Body of pancreas (tissue), 4 donors: ENCODE measurements at regions not wholly inside any gene's neighbourhood (a gene's known extent, or its start where the extent isn't known, plus 50 kb on each side); places are given as distances from the start of the nearest gene placed in this dataset.

Source experiments
- ATAC-seq: fragments of 150-250 bp; one replicate; pipeline ENCODE4 v1.9.1; 2016
- DNase-seq, 4 donors: peaks; one replicate each; pipeline ENCODE4 v3.0.0-alpha.2; 2019
- H3K27ac ChIP-seq, 4 donors: fragments of 200-600 bp; sonication (generic); 1 replicate in 3 of 4; 2 replicates in 1 of 4; pipeline versions ENCODE4 v1.5.1 to v1.6.1; 2016 to 2019; ENCODE audit warnings: mild to moderate bottlenecking in 1 of 4, mixed read lengths in 1 of 4, moderate library complexity in 1 of 4
- H3K27me3 ChIP-seq, 2 donors: fragments of 200-600 bp; sonication (generic); one replicate each; pipeline ENCODE4 v1.6.0; 2016; ENCODE audit warnings: mild to moderate bottlenecking in 1 of 2
- H3K36me3 ChIP-seq, 2 donors: fragments of 200-600 bp; sonication (generic); replicated peaks in 1 of 2; 2 replicates each; pipeline ENCODE4 v1.5.1; 2016; ENCODE audit warnings: low read depth in 2 of 2; ENCODE audit not compliant: insufficient read depth in 1 of 2
- H3K4me1 ChIP-seq: fragments of 200-600 bp; sonication (generic); one replicate; pipeline ENCODE4 v1.6.0; 2016
- H3K4me3 ChIP-seq, 2 donors: fragments of 200-600 bp; sonication (generic); 1 replicate in 1 of 2; 2 replicates in 1 of 2; pipeline ENCODE4 v1.5.1; 2016 to 2019
- H3K9me3 ChIP-seq, 3 donors: fragments of 200-600 bp; sonication (generic); 1 replicate in 2 of 3; 2 replicates in 1 of 3; pipeline ENCODE4 v1.5.1; 2016
- CTCF ChIP-seq, 7 experiments: fragments of 450-650 bp in 4 of 7; fragments of 200-600 bp in 3 of 7; sonication (generic) in 3 of 7; IDR thresholded peaks; one replicate each; pipeline ENCODE4 v1.5.1; 2016 to 2019; ENCODE audit warnings: antibody characterized with exemption in 7 of 7
- POLR2A ChIP-seq, 3 donors: fragments of 450-650 bp; IDR thresholded peaks; one replicate each; pipeline ENCODE4 v1.6.1; 2016; ENCODE audit warnings: antibody characterized with exemption in 3 of 3, mild to moderate bottlenecking in 2 of 3
- WGBS, 2 donors: methylation state at CpG; one replicate each; pipeline ENCODE4 v1.1.5; 2017; 5-methylcytosine and 5-hydroxymethylcytosine counted together
- intact Hi-C: fragments of 100-400 bp; cut with DNase I; formaldehyde crosslinking; loops from one replicate; pipeline ENCODE4 v1.15.1; 2023

- H3K4me3 ChIP-seq, result no peak overlapping the region
- H3K27ac ChIP-seq, result no peak overlapping the region
- DNase-seq (no peak), ATAC-seq (no peak)
- 55 to 75% methylated on average over 5 of the region's 5 CpGs for WGBS, 2 donors
- TF ChIP-seq CTCF (IDR thresholded peaks at IDR 0.05), result no peak
- TF ChIP-seq POLR2A (IDR thresholded peaks at IDR 0.05), result no peak
- H3K27me3 ChIP-seq, result no peaks in the 10 kb centered on the region
- no peaks in the 10 kb centered on the region for H3K4me1 ChIP-seq
- intact Hi-C loops, result no loop called here
- no peaks in the 10 kb centered on the region for H3K36me3 ChIP-seq
- no peaks in the 10 kb centered on the region for H3K9me3 ChIP-seq
These were observed 78.1 kb upstream of the MPHOSPH6 start for GRCh38 chr16:82248012-82248656.

GRCh38 chr16:82242201-82242600 lies 72.2 kb upstream of the MPHOSPH6 start:
- no peaks in the 10 kb centered on the region for H3K4me1 ChIP-seq
- no peaks in the 10 kb centered on the region for H3K9me3 ChIP-seq
- ATAC-seq, result no peak
- H3K27me3 ChIP-seq, result no peaks in the 10 kb centered on the region
- H3K27ac ChIP-seq, result no peak overlapping the region
- 76 to 86% methylated on average over 9 of the region's 9 CpGs for WGBS, 2 donors
- H3K4me3 ChIP-seq, result no peak overlapping the region
- H3K36me3 ChIP-seq, result no peaks in the 10 kb centered on the region
- no peak for DNase-seq
- intact Hi-C loops, result no loop called here
- no peak for TF ChIP-seq POLR2A (IDR thresholded peaks at IDR 0.05)
- no peak for TF ChIP-seq CTCF (IDR thresholded peaks at IDR 0.05)

DNA sequence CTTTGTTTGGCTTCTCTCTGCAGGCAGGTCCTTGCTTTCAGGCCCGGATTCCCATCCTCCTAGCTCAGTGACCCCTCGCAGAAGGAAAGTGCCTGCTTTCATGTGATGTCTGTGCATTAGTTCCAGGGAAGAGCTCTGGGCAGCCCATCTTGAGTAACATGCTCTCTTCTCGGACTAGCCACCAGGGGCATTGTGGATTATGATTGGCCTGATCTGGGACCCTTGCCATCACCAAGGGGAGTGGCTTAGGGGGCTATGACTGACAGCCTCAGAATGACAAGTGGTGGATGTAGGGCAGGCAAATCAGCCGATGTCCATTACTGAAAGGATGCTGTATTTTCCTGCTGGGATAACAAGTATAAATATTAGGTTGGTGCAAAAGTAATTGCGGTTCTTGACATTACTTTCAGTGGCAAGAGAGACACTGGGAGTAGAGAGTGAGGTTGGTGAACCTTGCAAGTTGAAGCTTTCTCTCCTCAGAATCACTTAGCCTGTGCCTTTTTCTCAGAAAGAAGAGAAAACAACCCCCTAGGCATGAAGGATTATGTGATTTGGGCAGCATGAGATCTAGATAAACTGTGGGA lies 71.5 kb upstream of the MPHOSPH6 start:
- ATAC-seq, result no peak

DNA sequence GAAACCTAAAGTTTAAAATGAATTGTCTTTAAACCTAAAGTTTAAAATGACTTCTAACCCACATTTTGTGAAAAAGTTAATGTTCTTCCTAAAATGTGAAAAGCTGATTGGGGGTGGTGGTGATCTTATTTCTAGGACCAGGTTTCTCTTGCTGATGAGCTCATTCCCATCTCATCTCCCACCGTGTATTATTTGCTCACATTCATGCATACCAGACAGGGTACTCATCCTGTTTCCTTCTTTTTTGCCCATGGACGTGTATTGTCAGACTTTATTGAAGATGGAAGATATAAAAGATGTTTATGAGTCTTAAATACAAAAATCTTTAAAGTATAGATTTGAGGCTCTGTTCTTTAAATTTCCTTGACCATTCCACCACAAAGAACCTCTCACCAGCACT lies 70.1 kb upstream of the MPHOSPH6 start:
- DNase-seq (no peak), ATAC-seq (no peak)
- intact Hi-C loops, result no loop called here
- Histone ChIP-seq H3K27ac (no peak overlapping the region), H3K4me3 (no peak overlapping the region), H3K4me1 (no peaks in the 10 kb centered on the region), H3K27me3 (no peaks in the 10 kb centered on the region), H3K36me3 (no peaks in the 10 kb centered on the region), H3K9me3 (no peaks in the 10 kb centered on the region)
- TF ChIP-seq CTCF (IDR thresholded peaks at IDR 0.05), result no peak
- TF ChIP-seq POLR2A (IDR thresholded peaks at IDR 0.05), result no peak
- 47% methylated on average over 2 of the region's 2 CpGs for WGBS, 2 donors

More for the DNA sequence above, 71.5 kb upstream of the MPHOSPH6 start:
- intact Hi-C loops, result no loop called here
- Histone ChIP-seq H3K4me1 (no peaks in the 10 kb centered on the region), H3K27ac (no peak overlapping the region), H3K36me3 (no peaks in the 10 kb centered on the region), H3K9me3 (no peaks in the 10 kb centered on the region), H3K4me3 (no peak overlapping the region), H3K27me3 (no peaks in the 10 kb centered on the region)
- TF ChIP-seq POLR2A (IDR thresholded peaks at IDR 0.05) (no peak), CTCF (IDR thresholded peaks at IDR 0.05) (no peak)
- WGBS, 2 donors, result 69 to 72% methylated on average over 5 of the region's 5 CpGs
- DNase-seq, result no peak

GRCh38 chr16:82236875-82237274 lies 66.9 kb upstream of the MPHOSPH6 start:
- TF ChIP-seq CTCF (IDR thresholded peaks at IDR 0.05) (no peak), POLR2A (IDR thresholded peaks at IDR 0.05) (no peak)
- WGBS, 2 donors, result 77 to 80% methylated on average over 5 of the region's 5 CpGs

More at GRCh38 chr16:82236875-82237274, 66.9 kb upstream of the MPHOSPH6 start:
- Histone ChIP-seq H3K4me3 (no peak overlapping the region), H3K27me3 (no peaks in the 10 kb centered on the region), H3K9me3 (no peaks in the 10 kb centered on the region), H3K4me1 (no peaks in the 10 kb centered on the region), H3K36me3 (no peaks in the 10 kb centered on the region), H3K27ac (no peak overlapping the region)
- no peak for DNase-seq
- no peak for ATAC-seq
- intact Hi-C loops, result no loop called here
